Ascending aorta (tissue), 2 donors: ENCODE measurements at regions not wholly inside any gene's neighbourhood (a gene's known extent, or its start where the extent isn't known, plus 50 kb on each side); places are given as distances from the start of the nearest gene placed in this dataset.

Experiments
- DNase-seq, 2 donors: peaks; one replicate each; pipeline ENCODE4 v3.0.0-alpha.2; 2019; ENCODE audit warnings: low spot score in 2 of 2
- H3K27ac ChIP-seq, 2 donors: fragments of 200-600 bp; sonication (generic); one replicate each; pipeline ENCODE4 v1.5.1; 2016 to 2017; ENCODE audit warnings: mild to moderate bottlenecking in 1 of 2
- H3K27me3 ChIP-seq: fragments of 200-600 bp; sonication (generic); one replicate; pipeline ENCODE4 v1.5.1; 2017
- H3K36me3 ChIP-seq, 2 donors: fragments of 200-600 bp; sonication (generic); one replicate each; pipeline ENCODE4 v1.5.1; 2016
- H3K4me1 ChIP-seq, 2 donors: fragments of 200-600 bp; sonication (generic); one replicate each; pipeline ENCODE4 v1.5.1; 2016 to 2017; ENCODE audit warnings: mild to moderate bottlenecking in 1 of 2
- H3K4me3 ChIP-seq, 2 donors: fragments of 200-600 bp; sonication (generic); one replicate each; pipeline ENCODE4 v1.5.1; 2016 to 2017; ENCODE audit warnings: mild to moderate bottlenecking in 1 of 2
- H3K9me3 ChIP-seq, 2 donors: fragments of 200-600 bp; sonication (generic); one replicate each; pipeline ENCODE4 v1.5.1; 2016
- CTCF ChIP-seq, 3 experiments: fragments of 200-600 bp in 2 of 3; fragments of 450-650 bp in 1 of 3; sonication (generic) in 2 of 3; IDR thresholded peaks; one replicate each; pipeline ENCODE4 v1.5.1; 2016 to 2019; ENCODE audit warnings: antibody characterized with exemption in 3 of 3, mild to moderate bottlenecking in 1 of 3, moderate library complexity in 1 of 3
- intact Hi-C: fragments of 100-400 bp; cut with DNase I; formaldehyde crosslinking; loops from one replicate; pipeline ENCODE4 v1.15.1; 2023

GRCh38 chr1:217364220-217364619, 266.7 kb downstream of the GPATCH2 start:
- Histone ChIP-seq H3K9me3 (no peaks in the 10 kb centered on the region), H3K4me1 (no peaks in the 10 kb centered on the region), H3K27me3 (no peaks in the 10 kb centered on the region), H3K27ac (no peak overlapping the region), H3K4me3 (no peak overlapping the region), H3K36me3 (no peaks in the 10 kb centered on the region)
- DNase-seq, result no peak
- intact Hi-C loops, result no loop called here
- no peak for TF ChIP-seq CTCF (IDR thresholded peaks at IDR 0.05)

GRCh38 chr1:217363319-217363718, 267.6 kb downstream of the GPATCH2 start:
- DNase-seq, result no peak
- no peak overlapping the region for H3K4me3 ChIP-seq
- TF ChIP-seq CTCF (IDR thresholded peaks at IDR 0.05), result no peak
- no peaks in the 10 kb centered on the region for H3K4me1 ChIP-seq
- intact Hi-C loops, result no loop called here
- H3K27ac ChIP-seq, result no peak overlapping the region
- H3K9me3 ChIP-seq, result no peaks in the 10 kb centered on the region
- H3K36me3 ChIP-seq, result no peaks in the 10 kb centered on the region
- no peaks in the 10 kb centered on the region for H3K27me3 ChIP-seq

GRCh38 chr1:217360510-217360909, 270.4 kb downstream of the GPATCH2 start:
- no peaks in the 10 kb centered on the region for H3K27me3 ChIP-seq
- no peak for TF ChIP-seq CTCF (IDR thresholded peaks at IDR 0.05)
- H3K4me1 ChIP-seq, result no peaks in the 10 kb centered on the region
- intact Hi-C loops, result no loop called here
- H3K9me3 ChIP-seq, result no peaks in the 10 kb centered on the region
- no peaks in the 10 kb centered on the region for H3K36me3 ChIP-seq
- H3K4me3 ChIP-seq, result no peak overlapping the region
- no peak for DNase-seq
- no peak overlapping the region for H3K27ac ChIP-seq

- H3K27me3 ChIP-seq, result no peaks in the 10 kb centered on the region
- H3K27ac ChIP-seq, result no peak overlapping the region
- DNase-seq, result no peak
- no peaks in the 10 kb centered on the region for H3K4me1 ChIP-seq
- intact Hi-C loops, result no loop called here
- H3K9me3 ChIP-seq, result no peaks in the 10 kb centered on the region
- no peak for TF ChIP-seq CTCF (IDR thresholded peaks at IDR 0.05)
- no peak overlapping the region for H3K4me3 ChIP-seq
- H3K36me3 ChIP-seq, result no peaks in the 10 kb centered on the region
Measured at GRCh38 chr1:217354895-217355294, 276.0 kb downstream of the GPATCH2 start.

- Histone ChIP-seq H3K4me3 (no peak overlapping the region), H3K4me1 (no peaks in the 10 kb centered on the region), H3K36me3 (no peaks in the 10 kb centered on the region), H3K27ac (no peak overlapping the region), H3K27me3 (no peaks in the 10 kb centered on the region), H3K9me3 (no peaks in the 10 kb centered on the region)
- no peak for TF ChIP-seq CTCF (IDR thresholded peaks at IDR 0.05)
- intact Hi-C loops, result no loop called here
- DNase-seq, result no peak
Measured at GRCh38 chr1:217348960-217349664, 281.8 kb downstream of the GPATCH2 start.

GRCh38 chr1:217344712-217345111, 286.2 kb downstream of the GPATCH2 start:
- Histone ChIP-seq H3K36me3 (no peaks in the 10 kb centered on the region), H3K27ac (no peak overlapping the region), H3K4me1 (no peaks in the 10 kb centered on the region), H3K9me3 (no peaks in the 10 kb centered on the region), H3K4me3 (no peak overlapping the region), H3K27me3 (no peaks in the 10 kb centered on the region)
- intact Hi-C loops, result no loop called here
- no peak for TF ChIP-seq CTCF (IDR thresholded peaks at IDR 0.05)
- no peak for DNase-seq
